ENCODE measurements at regions not wholly inside any gene's neighbourhood (a gene's known extent, or its start where the extent isn't known, plus 50 kb on each side); places are given as distances from the start of the nearest gene placed in this dataset.

DNA sequence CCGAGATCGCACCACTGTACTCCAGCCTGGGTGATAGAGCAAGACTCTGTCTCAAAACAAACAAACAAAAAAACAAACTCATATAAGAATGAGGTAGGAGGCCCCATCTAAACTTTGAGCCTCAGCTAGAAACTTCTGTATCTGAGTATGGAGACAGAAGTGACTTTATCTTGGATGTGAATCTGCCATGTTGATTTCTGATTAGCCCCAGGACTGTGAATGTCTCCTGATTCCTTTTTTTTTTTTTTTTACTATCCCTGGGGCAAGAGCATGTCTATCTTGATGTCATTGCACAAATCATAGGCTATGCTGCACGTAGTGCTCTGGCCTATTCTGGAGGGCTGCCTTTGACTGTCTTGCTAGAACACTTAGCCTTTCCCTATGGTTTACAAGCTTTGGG lies 211.0 kb downstream of the PTPRU start:
- no peaks in the 10 kb centered on the region for H3K27me3 ChIP-seq (ENCODE audit: control insufficient read depth in 1 of 2, insufficient read depth in 2 of 2, low read length in 1 of 2)
- no peak for ATAC-seq (ENCODE audit: low FRiP score)
- intact Hi-C loops (cut with DNase I), result no loop called here
- no peak for DNase-seq
- H3K27ac ChIP-seq (ENCODE audit: low read depth in 1 of 2, low read length in 2 of 2), result no peak overlapping the region
- no peaks in the 10 kb centered on the region for H3K36me3 ChIP-seq (ENCODE audit: control insufficient read depth in 1 of 2, insufficient read depth in 2 of 2, low read length in 1 of 2)
- WGBS, 2 donors, result 87 to 91% methylated on average over 3 of the region's 3 CpGs
- H3K4me3 ChIP-seq (ENCODE audit: low read length in 2 of 2), result no peak overlapping the region
- no peaks in the 10 kb centered on the region for H3K9me3 ChIP-seq (ENCODE audit: control insufficient read depth, low read length)
- H3K4me1 ChIP-seq (ENCODE audit: control insufficient read depth in 1 of 2, insufficient read depth in 2 of 2, low read length in 2 of 2), result no peaks in the 10 kb centered on the region

GRCh38 chr1:29444782-29445729 lies 208.7 kb downstream of the PTPRU start:
- Histone ChIP-seq H3K27me3 (ENCODE audit: control insufficient read depth in 1 of 2, insufficient read depth in 2 of 2, low read length in 1 of 2) (no peaks in the 10 kb centered on the region), H3K36me3 (ENCODE audit: control insufficient read depth in 1 of 2, insufficient read depth in 2 of 2, low read length in 1 of 2) (no peaks in the 10 kb centered on the region)

DNA sequence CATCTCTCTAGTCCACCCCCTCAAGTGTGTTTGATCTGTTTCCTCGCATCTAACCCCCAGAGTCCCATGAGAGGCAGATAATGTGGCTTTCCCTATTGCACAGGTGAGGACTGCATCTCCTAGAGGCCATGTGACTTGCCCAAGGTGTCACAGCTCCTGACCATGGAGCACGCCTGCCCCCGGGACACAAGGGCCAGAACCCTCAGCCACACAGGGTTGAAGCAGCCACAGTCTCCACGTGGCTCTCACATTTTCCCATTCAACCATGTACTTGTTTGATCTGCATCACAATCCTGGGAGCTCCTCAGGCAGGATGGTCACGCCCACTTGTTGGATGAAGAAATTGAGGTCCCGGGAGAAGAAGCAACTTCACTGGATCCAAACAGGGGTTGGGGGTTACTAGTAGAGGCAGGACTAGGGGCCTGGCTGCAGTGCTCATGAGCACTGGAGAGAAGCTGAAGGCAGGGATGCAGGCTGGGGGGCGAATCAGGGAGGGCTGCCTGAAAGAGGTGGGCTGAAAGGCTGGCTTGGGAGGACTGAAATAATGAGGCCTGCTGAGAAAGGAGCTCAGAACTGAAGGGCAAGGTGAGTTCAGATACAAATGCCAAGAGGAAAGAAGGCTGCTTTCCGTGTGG lies 207.9 kb downstream of the PTPRU start:
- Histone ChIP-seq H3K4me3 (ENCODE audit: low read length in 2 of 2) (no peak overlapping the region), H3K27me3 (ENCODE audit: control insufficient read depth in 1 of 2, insufficient read depth in 2 of 2, low read length in 1 of 2) (no peaks in the 10 kb centered on the region), H3K36me3 (ENCODE audit: control insufficient read depth in 1 of 2, insufficient read depth in 2 of 2, low read length in 1 of 2) (no peaks in the 10 kb centered on the region), H3K9me3 (ENCODE audit: control insufficient read depth, low read length) (no peaks in the 10 kb centered on the region), H3K27ac (ENCODE audit: low read depth in 1 of 2, low read length in 2 of 2) (no peak overlapping the region), H3K4me1 (ENCODE audit: control insufficient read depth in 1 of 2, insufficient read depth in 2 of 2, low read length in 2 of 2) (no peaks in the 10 kb centered on the region)
- ATAC-seq (ENCODE audit: low FRiP score) (no peak), DNase-seq (no peak)
- 69 to 73% methylated on average over 8 of the region's 8 CpGs for WGBS, 2 donors
- intact Hi-C loops (cut with DNase I), result no loop called here

More at GRCh38 chr1:29444782-29445729, 208.7 kb downstream of the PTPRU start:
- ATAC-seq (ENCODE audit: low FRiP score) (no peak), DNase-seq (no peak)
- 61 to 65% methylated on average over 13 of the region's 13 CpGs for WGBS, 2 donors
- Histone ChIP-seq H3K9me3 (ENCODE audit: control insufficient read depth, low read length) (no peaks in the 10 kb centered on the region), H3K4me1 (ENCODE audit: control insufficient read depth in 1 of 2, insufficient read depth in 2 of 2, low read length in 2 of 2) (no peaks in the 10 kb centered on the region), H3K27ac (ENCODE audit: low read depth in 1 of 2, low read length in 2 of 2) (no peak overlapping the region), H3K4me3 (ENCODE audit: low read length in 2 of 2) (no peak overlapping the region)
- intact Hi-C loops (cut with DNase I), result no loop called here

DNA sequence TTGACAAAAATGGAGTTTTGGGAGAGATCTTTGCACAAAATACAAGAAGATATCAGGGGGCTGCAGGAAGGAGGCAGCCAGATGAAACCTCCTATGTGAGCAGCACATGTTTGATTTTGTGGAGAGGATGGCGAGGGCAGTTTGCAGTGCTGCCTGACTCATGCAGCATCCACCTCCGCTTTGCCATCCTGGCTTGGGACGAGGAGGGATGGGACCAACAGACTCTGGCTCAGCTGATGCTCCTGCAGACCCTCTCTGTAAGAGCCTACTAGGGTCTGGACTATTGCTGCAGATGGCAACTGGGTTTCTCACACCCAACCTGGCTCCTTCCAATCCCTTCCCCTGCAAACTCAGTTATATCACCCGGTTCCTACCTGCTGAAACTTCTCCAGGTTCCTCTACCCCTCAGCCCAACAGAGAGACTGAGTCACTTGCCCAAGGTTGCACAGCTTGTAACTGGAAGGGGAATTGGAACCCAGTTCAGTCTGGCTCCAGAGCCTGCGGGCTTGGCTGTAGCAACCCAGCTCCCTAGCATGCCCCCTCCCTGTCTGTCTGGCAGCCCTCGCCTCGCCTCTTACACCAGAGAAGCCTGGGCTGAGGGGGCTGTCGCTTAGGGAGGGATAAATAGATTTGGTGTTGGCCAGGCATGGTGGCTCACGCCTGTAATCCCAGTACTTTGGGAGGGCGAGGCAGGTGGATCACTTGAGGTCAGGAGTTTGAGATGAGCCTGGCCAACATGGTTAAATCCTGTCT lies 205.8 kb downstream of the PTPRU start:
- H3K27me3 ChIP-seq (ENCODE audit: control insufficient read depth in 1 of 2, insufficient read depth in 2 of 2, low read length in 1 of 2), result no peaks in the 10 kb centered on the region
- DNase-seq (no peak), ATAC-seq (ENCODE audit: low FRiP score) (no peak)
- H3K9me3 ChIP-seq (ENCODE audit: control insufficient read depth, low read length), result peaks cover 3% of the 10 kb centered on the region
- no peaks in the 10 kb centered on the region for H3K36me3 ChIP-seq (ENCODE audit: control insufficient read depth in 1 of 2, insufficient read depth in 2 of 2, low read length in 1 of 2)
- H3K4me1 ChIP-seq (ENCODE audit: control insufficient read depth in 1 of 2, insufficient read depth in 2 of 2, low read length in 2 of 2), result no peaks in the 10 kb centered on the region
- H3K27ac ChIP-seq (ENCODE audit: low read depth in 1 of 2, low read length in 2 of 2), result no peak overlapping the region
- H3K4me3 ChIP-seq (ENCODE audit: low read length in 2 of 2), result no peak overlapping the region
- intact Hi-C loops (cut with DNase I), result no loop called here
- 60 to 62% methylated on average over 10 of the region's 10 CpGs for WGBS, 2 donors

DNA sequence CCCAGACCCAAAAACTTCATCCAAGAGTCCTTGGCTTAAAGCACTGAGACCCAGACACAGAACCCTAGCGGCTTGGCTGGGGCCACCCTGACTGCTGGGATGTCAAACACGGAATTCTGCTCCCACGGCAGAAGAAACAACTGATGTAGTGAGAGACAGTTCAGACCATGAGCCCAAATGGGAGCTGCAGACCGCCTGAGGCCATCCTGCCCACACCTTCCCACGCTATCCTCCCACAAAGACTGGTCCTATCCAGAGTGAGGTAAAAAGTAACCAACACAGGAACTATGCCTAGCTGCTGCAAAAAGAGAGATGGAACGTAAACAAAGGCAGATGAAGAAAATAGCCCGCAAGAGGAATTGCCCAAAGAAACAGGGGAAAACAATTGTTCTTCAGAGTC lies 203.3 kb downstream of the PTPRU start:
- H3K4me3 ChIP-seq (ENCODE audit: low read length in 2 of 2), result no peak overlapping the region
- no peaks in the 10 kb centered on the region for H3K36me3 ChIP-seq (ENCODE audit: control insufficient read depth in 1 of 2, insufficient read depth in 2 of 2, low read length in 1 of 2)
- peaks cover 3% of the 10 kb centered on the region for H3K9me3 ChIP-seq (ENCODE audit: control insufficient read depth, low read length)
- DNase-seq, result no peak
- no peaks in the 10 kb centered on the region for H3K4me1 ChIP-seq (ENCODE audit: control insufficient read depth in 1 of 2, insufficient read depth in 2 of 2, low read length in 2 of 2)
- ATAC-seq (ENCODE audit: low FRiP score), result no peak
- WGBS, 2 donors, result 43 to 54% methylated on average over 7 of the region's 7 CpGs
- H3K27ac ChIP-seq (ENCODE audit: low read depth in 1 of 2, low read length in 2 of 2), result no peak overlapping the region
- no peaks in the 10 kb centered on the region for H3K27me3 ChIP-seq (ENCODE audit: control insufficient read depth in 1 of 2, insufficient read depth in 2 of 2, low read length in 1 of 2)
- intact Hi-C loops (cut with DNase I), result no loop called here

GRCh38 chr1:29438991-29439390 lies 202.7 kb downstream of the PTPRU start:
- Histone ChIP-seq H3K27ac (ENCODE audit: low read depth in 1 of 2, low read length in 2 of 2) (no peak overlapping the region), H3K9me3 (ENCODE audit: control insufficient read depth, low read length) (peaks cover 3% of the 10 kb centered on the region), H3K4me1 (ENCODE audit: control insufficient read depth in 1 of 2, insufficient read depth in 2 of 2, low read length in 2 of 2) (no peaks in the 10 kb centered on the region), H3K27me3 (ENCODE audit: control insufficient read depth in 1 of 2, insufficient read depth in 2 of 2, low read length in 1 of 2) (no peaks in the 10 kb centered on the region), H3K36me3 (ENCODE audit: control insufficient read depth in 1 of 2, insufficient read depth in 2 of 2, low read length in 1 of 2) (no peaks in the 10 kb centered on the region), H3K4me3 (ENCODE audit: low read length in 2 of 2) (no peak overlapping the region)
- WGBS, 2 donors, result 80 to 85% methylated on average over 10 of the region's 10 CpGs
- intact Hi-C loops (cut with DNase I), result no loop called here
- DNase-seq (no peak), ATAC-seq (ENCODE audit: low FRiP score) (no peak)

- no peak for ATAC-seq (ENCODE audit: low FRiP score)
- Histone ChIP-seq H3K36me3 (ENCODE audit: control insufficient read depth in 1 of 2, insufficient read depth in 2 of 2, low read length in 1 of 2) (no peaks in the 10 kb centered on the region), H3K9me3 (ENCODE audit: control insufficient read depth, low read length) (peaks cover 3% of the 10 kb centered on the region), H3K4me3 (ENCODE audit: low read length in 2 of 2) (no peak overlapping the region), H3K4me1 (ENCODE audit: control insufficient read depth in 1 of 2, insufficient read depth in 2 of 2, low read length in 2 of 2) (no peaks in the 10 kb centered on the region), H3K27ac (ENCODE audit: low read depth in 1 of 2, low read length in 2 of 2) (no peak overlapping the region), H3K27me3 (ENCODE audit: control insufficient read depth in 1 of 2, insufficient read depth in 2 of 2, low read length in 1 of 2) (no peaks in the 10 kb centered on the region)
- WGBS, 2 donors, result 69 to 70% methylated on average over 4 of the region's 4 CpGs
- intact Hi-C loops (cut with DNase I), result no loop called here
- peak in 1 of 2 donors; percentile 33 for DNase-seq
Measured at GRCh38 chr1:29437946-29438345, 201.6 kb downstream of the PTPRU start.

DNA sequence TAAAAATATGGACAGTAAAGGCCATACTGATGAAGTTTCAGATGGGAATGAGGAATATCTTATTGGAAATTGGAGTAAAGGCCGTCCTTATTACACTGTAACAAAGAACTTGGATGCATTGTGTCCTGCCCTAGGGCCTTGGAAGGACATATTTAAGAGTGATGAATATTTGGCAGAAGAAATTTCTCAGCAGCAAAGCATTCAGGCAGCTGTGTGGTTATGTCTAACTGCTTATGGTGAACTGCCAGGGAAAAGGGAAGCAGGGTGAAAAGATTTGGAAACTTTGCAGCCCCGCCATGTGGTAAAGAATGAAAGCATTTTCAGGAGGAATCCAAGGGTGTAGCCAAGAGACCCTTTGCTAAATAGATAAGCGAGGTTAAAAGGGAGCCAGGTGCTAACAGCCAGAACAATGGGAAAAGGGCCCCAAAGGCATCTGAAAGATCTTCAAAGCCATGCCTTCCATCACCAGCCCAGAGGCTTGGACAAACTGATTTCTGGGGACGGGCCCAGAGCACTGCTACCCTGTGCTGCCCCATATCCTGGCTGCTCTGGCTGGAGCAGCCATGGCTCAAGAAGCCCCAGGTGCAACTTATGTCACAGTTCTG lies 200.0 kb downstream of the PTPRU start:
- no peak overlapping the region for H3K27ac ChIP-seq (ENCODE audit: low read depth in 1 of 2, low read length in 2 of 2)
- intact Hi-C loops (cut with DNase I), result no loop called here
- no peaks in the 10 kb centered on the region for H3K36me3 ChIP-seq (ENCODE audit: control insufficient read depth in 1 of 2, insufficient read depth in 2 of 2, low read length in 1 of 2)
- H3K4me3 ChIP-seq (ENCODE audit: low read length in 2 of 2), result no peak overlapping the region
- peaks cover 3% of the 10 kb centered on the region for H3K9me3 ChIP-seq (ENCODE audit: control insufficient read depth, low read length)
- WGBS, 2 donors, result 42 to 54% methylated on average over 4 of the region's 4 CpGs
- H3K27me3 ChIP-seq (ENCODE audit: control insufficient read depth in 1 of 2, insufficient read depth in 2 of 2, low read length in 1 of 2), result no peaks in the 10 kb centered on the region
- H3K4me1 ChIP-seq (ENCODE audit: control insufficient read depth in 1 of 2, insufficient read depth in 2 of 2, low read length in 2 of 2), result no peaks in the 10 kb centered on the region
- DNase-seq (no peak), ATAC-seq (ENCODE audit: low FRiP score) (no peak)

Data from aorta (tissue), 5 donors.